HEK293 (cell line): ENCODE measurements at regions not wholly inside any gene's neighbourhood (a gene's known extent, or its start where the extent isn't known, plus 50 kb on each side); places are given as distances from the start of the nearest gene placed in this dataset.

Experiments
- CTCF ChIA-PET: fragments of 350-600 bp; formaldehyde crosslinking; extraction: SDS; loops from one replicate; lab custom pipeline; 2021; ENCODE audit warnings: antibody characterized with exemption; lab: Yijun Ruan, JAX
- POLR2A ChIA-PET: fragments of 300-600 bp; formaldehyde crosslinking; extraction: SDS; loops from one replicate; lab custom pipeline; 2020; ENCODE audit warnings: antibody characterized with exemption, inconsistent platforms; lab: Yijun Ruan, JAX
- H3K27ac ChIP-seq: fragments of 200-500 bp; sonication (Bioruptor generic); 2 replicates; pipeline ENCODE4 v1.5.1; 2014; ENCODE audit warnings: low read depth, low read length, control low read depth, inconsistent platforms; ENCODE audit errors: extremely low read depth
- H3K36me3 ChIP-seq, 2 experiments: fragments of 200-500 bp in 1 of 2; sonication (Bioruptor generic) in 1 of 2; 1 replicate in 1 of 2; 2 replicates in 1 of 2; pipeline ENCODE4 v1.5.1; 2014 to 2017; ENCODE audit warnings: inconsistent platforms in 2 of 2, low read length in 2 of 2; ENCODE audit not compliant: control insufficient read depth in 2 of 2, insufficient read depth in 1 of 2
- H3K4me1 ChIP-seq: fragments of 200-500 bp; sonication (Bioruptor generic); 2 replicates; pipeline ENCODE4 v1.5.1; 2014; ENCODE audit warnings: mild to moderate bottlenecking, low read length, inconsistent platforms; ENCODE audit not compliant: control insufficient read depth, insufficient read depth
- H3K4me3 ChIP-seq: 2 replicates; pipeline ENCODE4 v1.5.1; 2011; ENCODE audit warnings: low read depth, mild to moderate bottlenecking, control low read depth, low read length, moderate library complexity
- H3K9me3 ChIP-seq: fragments of 200-500 bp; sonication (Bioruptor generic); 2 replicates; pipeline ENCODE4 v1.5.1; 2014; ENCODE audit warnings: low read depth, low read length, inconsistent platforms; ENCODE audit not compliant: control insufficient read depth, insufficient read depth
- BCL11A ChIP-seq: fragments of 450-650 bp; formaldehyde crosslinking; IDR thresholded peaks from 2 replicates; pipeline ENCODE4 v1.5.1; 2016; ENCODE audit warnings: low read depth, missing biosample characterization, missing genetic modification characterization
- GLI2 ChIP-seq: fragments of 450-650 bp; formaldehyde crosslinking; IDR thresholded peaks from 2 replicates; pipeline ENCODE4; 2017; ENCODE audit warnings: missing biosample characterization, missing genetic modification characterization, low read depth, borderline replicate concordance
- KLF7 ChIP-seq: fragments of 450-650 bp; formaldehyde crosslinking; IDR thresholded peaks from 2 replicates; pipeline ENCODE4 v1.5.1; 2016; ENCODE audit warnings: missing biosample characterization, missing genetic modification characterization, borderline replicate concordance
- ZBTB17 ChIP-seq: fragments of 450-650 bp; formaldehyde crosslinking; IDR thresholded peaks from 2 replicates; pipeline ENCODE4 v1.5.1; 2016; ENCODE audit warnings: missing biosample characterization, missing genetic modification characterization
- ZNF184 ChIP-seq: fragments of 450-650 bp; IDR thresholded peaks from 2 replicates; pipeline ENCODE4 v1.5.1; 2018; ENCODE audit warnings: missing biosample characterization, mild to moderate bottlenecking, missing genetic modification characterization
- ZNF211 ChIP-seq: fragments of 450-650 bp; formaldehyde crosslinking; IDR thresholded peaks from 2 replicates; pipeline ENCODE4 v1.5.1; 2016; ENCODE audit warnings: low read depth, missing biosample characterization, missing genetic modification characterization
- ZNF23 ChIP-seq: fragments of 450-650 bp; formaldehyde crosslinking; IDR thresholded peaks from 2 replicates; pipeline ENCODE4 v1.5.1; 2016; ENCODE audit warnings: missing biosample characterization, missing genetic modification characterization, borderline replicate concordance
- ZNF239 ChIP-seq: fragments of 450-650 bp; formaldehyde crosslinking; IDR thresholded peaks from 2 replicates; pipeline ENCODE4 v1.5.1; 2016; ENCODE audit warnings: missing biosample characterization, missing genetic modification characterization
- ZNF350 ChIP-seq: fragments of 450-650 bp; formaldehyde crosslinking; IDR thresholded peaks from 2 replicates; pipeline ENCODE4 v1.5.0; 2017; ENCODE audit warnings: missing biosample characterization, mild to moderate bottlenecking, missing genetic modification characterization
- ZNF362 ChIP-seq: fragments of 450-650 bp; formaldehyde crosslinking; IDR thresholded peaks from 2 replicates; pipeline ENCODE4 v1.5.1; 2016; ENCODE audit warnings: missing biosample characterization, missing genetic modification characterization
- ZNF366 ChIP-seq: fragments of 450-650 bp; formaldehyde crosslinking; conservative IDR thresholded peaks from 2 replicates; pipeline ENCODE4 v1.5.1; 2016; ENCODE audit warnings: missing biosample characterization, missing genetic modification characterization
- ZNF549 ChIP-seq: fragments of 450-650 bp; IDR thresholded peaks from 2 replicates; pipeline ENCODE4 v1.5.1; 2018; ENCODE audit warnings: missing biosample characterization, missing genetic modification characterization, mild to moderate bottlenecking, inconsistent platforms, moderate library complexity
- ZNF558 ChIP-seq: fragments of 450-650 bp; formaldehyde crosslinking; IDR thresholded peaks from 2 replicates; pipeline ENCODE4 v1.5.1; 2016; ENCODE audit warnings: missing biosample characterization, missing genetic modification characterization
- ZNF658 ChIP-seq: fragments of 450-650 bp; formaldehyde crosslinking; IDR thresholded peaks from 2 replicates; pipeline ENCODE4; 2016; ENCODE audit warnings: missing biosample characterization, missing genetic modification characterization
- ZNF670 ChIP-seq: fragments of 450-650 bp; formaldehyde crosslinking; IDR thresholded peaks from 2 replicates; pipeline ENCODE4 v1.5.1; 2016; ENCODE audit warnings: missing biosample characterization, missing genetic modification characterization, low read depth
- ZNF785 ChIP-seq: fragments of 450-650 bp; formaldehyde crosslinking; IDR thresholded peaks from 2 replicates; pipeline ENCODE4 v1.5.1; 2016; ENCODE audit warnings: missing biosample characterization, missing genetic modification characterization
- TF ChIP-seq, protein P1 (sequence below): fragments of 450-650 bp; formaldehyde crosslinking; IDR thresholded peaks from 2 replicates; pipeline ENCODE4 v1.5.1; 2017; ENCODE audit warnings: missing biosample characterization, missing genetic modification characterization
- TF ChIP-seq, protein P2 (sequence below): fragments of 450-650 bp; formaldehyde crosslinking; IDR thresholded peaks from 2 replicates; pipeline ENCODE4 v1.5.1; 2016; ENCODE audit warnings: missing biosample characterization, missing genetic modification characterization, borderline replicate concordance
- TF ChIP-seq, protein P3 (sequence below): fragments of 450-650 bp; formaldehyde crosslinking; IDR thresholded peaks from 2 replicates; pipeline ENCODE4 v1.5.1; 2017; ENCODE audit warnings: missing biosample characterization, mild to moderate bottlenecking, missing genetic modification characterization, moderate library complexity
- TF ChIP-seq, protein P4 (sequence below): fragments of 450-650 bp; formaldehyde crosslinking; IDR thresholded peaks from 2 replicates; pipeline ENCODE4 v1.5.1; 2016; ENCODE audit warnings: missing biosample characterization, missing genetic modification characterization

DNA sequence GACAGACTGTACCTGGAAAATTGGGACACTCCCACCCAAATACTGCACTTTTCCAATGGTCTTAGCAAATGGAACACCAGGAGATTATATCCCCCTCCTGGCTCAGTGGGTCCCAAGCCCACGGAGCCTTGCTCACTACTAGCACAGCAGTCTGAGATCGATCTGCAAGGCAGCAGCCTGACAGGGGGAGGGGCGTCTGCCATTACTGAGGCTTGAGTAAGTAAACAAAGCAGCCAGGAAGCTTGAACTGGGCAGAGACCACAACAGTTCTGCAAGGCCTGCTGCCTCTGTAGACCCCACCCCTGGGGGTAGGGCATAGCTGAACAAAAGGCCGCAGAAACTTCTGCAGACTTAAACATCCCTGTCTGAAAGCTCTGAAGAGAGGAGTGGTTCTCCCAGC lies 260.0 kb upstream of the ST8SIA4 start:
- POLR2A ChIA-PET, result no interaction called here
- H3K9me3 ChIP-seq, result no peaks in the 10 kb centered on the region
- TF ChIP-seq ZNF549 (tag by site-specific recombination) (no peak), ZNF785 (tag by site-specific recombination) (no peak), ZNF366 (tag by site-specific recombination) (no peak), GLI2 (tag by site-specific recombination) (no peak), ZNF558 (no peak), ZNF670 (tag by site-specific recombination) (no peak), BCL11A (tag by site-specific recombination) (no peak)
- H3K4me3 ChIP-seq, result no peak overlapping the region
- no peak overlapping the region for H3K27ac ChIP-seq
- no peaks in the 10 kb centered on the region for H3K36me3 ChIP-seq
- no peaks in the 10 kb centered on the region for H3K4me1 ChIP-seq
- CTCF ChIA-PET, result no interaction called here

GRCh38 chr5:101160002-101160401 lies 256.9 kb upstream of the ST8SIA4 start:
- POLR2A ChIA-PET, result no interaction called here
- Histone ChIP-seq H3K4me3 (no peak overlapping the region), H3K4me1 (no peaks in the 10 kb centered on the region)
- TF ChIP-seq, protein P1, sequence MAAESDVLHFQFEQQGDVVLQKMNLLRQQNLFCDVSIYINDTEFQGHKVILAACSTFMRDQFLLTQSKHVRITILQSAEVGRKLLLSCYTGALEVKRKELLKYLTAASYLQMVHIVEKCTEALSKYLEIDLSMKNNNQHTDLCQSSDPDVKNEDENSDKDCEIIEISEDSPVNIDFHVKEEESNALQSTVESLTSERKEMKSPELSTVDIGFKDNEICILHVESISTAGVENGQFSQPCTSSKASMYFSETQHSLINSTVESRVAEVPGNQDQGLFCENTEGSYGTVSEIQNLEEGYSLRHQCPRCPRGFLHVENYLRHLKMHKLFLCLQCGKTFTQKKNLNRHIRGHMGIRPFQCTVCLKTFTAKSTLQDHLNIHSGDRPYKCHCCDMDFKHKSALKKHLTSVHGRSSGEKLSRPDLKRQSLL (tag by site-specific recombination), result no peak
- TF ChIP-seq ZNF211 (tag by site-specific recombination) (no peak), ZNF350 (tag by site-specific recombination) (no peak), ZBTB17 (no peak), ZNF23 (tag by site-specific recombination) (no peak), ZNF362 (no peak)
- TF ChIP-seq, protein P2, sequence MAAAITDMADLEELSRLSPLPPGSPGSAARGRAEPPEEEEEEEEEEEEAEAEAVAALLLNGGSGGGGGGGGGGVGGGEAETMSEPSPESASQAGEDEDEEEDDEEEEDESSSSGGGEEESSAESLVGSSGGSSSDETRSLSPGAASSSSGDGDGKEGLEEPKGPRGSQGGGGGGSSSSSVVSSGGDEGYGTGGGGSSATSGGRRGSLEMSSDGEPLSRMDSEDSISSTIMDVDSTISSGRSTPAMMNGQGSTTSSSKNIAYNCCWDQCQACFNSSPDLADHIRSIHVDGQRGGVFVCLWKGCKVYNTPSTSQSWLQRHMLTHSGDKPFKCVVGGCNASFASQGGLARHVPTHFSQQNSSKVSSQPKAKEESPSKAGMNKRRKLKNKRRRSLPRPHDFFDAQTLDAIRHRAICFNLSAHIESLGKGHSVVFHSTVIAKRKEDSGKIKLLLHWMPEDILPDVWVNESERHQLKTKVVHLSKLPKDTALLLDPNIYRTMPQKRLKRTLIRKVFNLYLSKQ, result no peak
- TF ChIP-seq, all 188 proteins: peak for 0
- Histone ChIP-seq H3K27ac (no peak overlapping the region), H3K36me3 (no peaks in the 10 kb centered on the region), H3K9me3 (no peaks in the 10 kb centered on the region)
- CTCF ChIA-PET, result no interaction called here

DNA sequence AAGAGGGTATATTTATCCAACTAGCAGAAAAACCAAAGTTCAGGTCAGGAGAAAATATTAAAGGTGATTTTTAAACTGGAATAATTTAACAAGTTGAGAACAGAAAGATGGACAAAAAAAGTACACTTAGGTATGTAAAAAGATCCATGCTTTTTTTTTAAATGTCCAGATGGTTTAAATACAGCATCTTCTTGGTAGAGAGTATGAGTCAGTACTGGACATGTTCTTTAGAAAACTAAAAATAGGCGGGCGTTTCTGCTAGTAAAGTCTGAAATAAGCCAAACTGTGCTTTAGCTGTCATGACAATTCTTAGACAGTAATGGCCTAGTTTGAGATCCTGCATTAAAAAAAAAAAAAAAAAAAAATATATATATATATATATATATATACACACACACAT lies 255.9 kb upstream of the ST8SIA4 start:
- Histone ChIP-seq H3K4me3 (no peak overlapping the region), H3K27ac (no peak overlapping the region), H3K4me1 (no peaks in the 10 kb centered on the region), H3K36me3 (no peaks in the 10 kb centered on the region), H3K9me3 (no peaks in the 10 kb centered on the region)
- TF ChIP-seq, protein P3, sequence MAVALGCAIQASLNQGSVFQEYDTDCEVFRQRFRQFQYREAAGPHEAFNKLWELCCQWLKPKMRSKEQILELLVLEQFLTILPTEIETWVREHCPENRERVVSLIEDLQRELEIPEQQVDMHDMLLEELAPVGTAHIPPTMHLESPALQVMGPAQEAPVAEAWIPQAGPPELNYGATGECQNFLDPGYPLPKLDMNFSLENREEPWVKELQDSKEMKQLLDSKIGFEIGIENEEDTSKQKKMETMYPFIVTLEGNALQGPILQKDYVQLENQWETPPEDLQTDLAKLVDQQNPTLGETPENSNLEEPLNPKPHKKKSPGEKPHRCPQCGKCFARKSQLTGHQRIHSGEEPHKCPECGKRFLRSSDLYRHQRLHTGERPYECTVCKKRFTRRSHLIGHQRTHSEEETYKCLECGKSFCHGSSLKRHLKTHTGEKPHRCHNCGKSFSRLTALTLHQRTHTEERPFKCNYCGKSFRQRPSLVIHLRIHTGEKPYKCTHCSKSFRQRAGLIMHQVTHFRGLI (tag by site-specific recombination), result no peak
- TF ChIP-seq KLF7 (tag by site-specific recombination) (no peak), ZNF658 (tag by site-specific recombination) (no peak), ZNF239 (no peak), ZNF184 (tag by site-specific recombination) (no peak)
- TF ChIP-seq, protein P4, sequence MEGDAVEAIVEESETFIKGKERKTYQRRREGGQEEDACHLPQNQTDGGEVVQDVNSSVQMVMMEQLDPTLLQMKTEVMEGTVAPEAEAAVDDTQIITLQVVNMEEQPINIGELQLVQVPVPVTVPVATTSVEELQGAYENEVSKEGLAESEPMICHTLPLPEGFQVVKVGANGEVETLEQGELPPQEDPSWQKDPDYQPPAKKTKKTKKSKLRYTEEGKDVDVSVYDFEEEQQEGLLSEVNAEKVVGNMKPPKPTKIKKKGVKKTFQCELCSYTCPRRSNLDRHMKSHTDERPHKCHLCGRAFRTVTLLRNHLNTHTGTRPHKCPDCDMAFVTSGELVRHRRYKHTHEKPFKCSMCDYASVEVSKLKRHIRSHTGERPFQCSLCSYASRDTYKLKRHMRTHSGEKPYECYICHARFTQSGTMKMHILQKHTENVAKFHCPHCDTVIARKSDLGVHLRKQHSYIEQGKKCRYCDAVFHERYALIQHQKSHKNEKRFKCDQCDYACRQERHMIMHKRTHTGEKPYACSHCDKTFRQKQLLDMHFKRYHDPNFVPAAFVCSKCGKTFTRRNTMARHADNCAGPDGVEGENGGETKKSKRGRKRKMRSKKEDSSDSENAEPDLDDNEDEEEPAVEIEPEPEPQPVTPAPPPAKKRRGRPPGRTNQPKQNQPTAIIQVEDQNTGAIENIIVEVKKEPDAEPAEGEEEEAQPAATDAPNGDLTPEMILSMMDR (tag by site-specific recombination), result no peak
- ChIA-PET CTCF (no interaction called here), POLR2A (no interaction called here)
